ENCODE measurements at regions not wholly inside any gene's neighbourhood (a gene's known extent, or its start where the extent isn't known, plus 50 kb on each side); places are given as distances from the start of the nearest gene placed in this dataset.

- CTCF ChIA-PET = no interaction called here
- H3K4me1 ChIP-seq = no peaks in the 10 kb centered on the region
- ATAC-seq = no peak
Observed at GRCh38 chr6:80940571-80940970, 811.9 kb downstream of the TENT5A start.

DNA sequence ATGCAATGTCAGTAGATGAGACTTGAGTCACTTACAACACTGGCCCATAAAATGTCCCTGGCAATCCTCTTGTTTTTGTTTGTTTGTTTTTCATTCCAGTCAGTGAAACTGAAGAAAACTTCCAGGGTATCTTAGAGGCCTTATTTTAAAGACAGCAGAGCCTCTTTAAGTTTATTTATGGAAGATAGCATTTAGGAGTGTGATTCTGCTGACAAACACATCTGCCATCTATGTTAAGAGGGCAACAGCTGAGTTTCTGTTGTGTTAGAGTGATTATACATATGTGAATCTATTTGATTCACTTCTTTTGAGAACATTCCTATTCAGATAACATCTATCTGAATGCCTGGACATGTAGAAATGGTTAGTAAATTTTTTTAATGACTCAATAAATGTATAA, 812.6 kb downstream of the TENT5A start:
- Histone ChIP-seq H3K9me3 (no peaks in the 10 kb centered on the region), H3K27ac (no peak overlapping the region), H3K4me3 (no peak overlapping the region), H3K4me2 (no peak overlapping the region), H3K4me1 (no peaks in the 10 kb centered on the region)
- ATAC-seq (no peak), FAIRE-seq (no peak), DNase-seq (ENCODE audit: low read depth in 1 of 2, low spot score in 1 of 2) (no peak)
- TF ChIP-seq CHD4 (IDR thresholded peaks at IDR 0.05; ENCODE audit: borderline replicate concordance) = no peak
- POLR2A ChIA-PET = no interaction called here
- CTCF ChIA-PET = no interaction called here

More at GRCh38 chr6:80940571-80940970, 811.9 kb downstream of the TENT5A start:
- DNase-seq (ENCODE audit: low read depth in 1 of 2, low spot score in 1 of 2) = no peak
- POLR2A ChIA-PET = no interaction called here
- no peak for TF ChIP-seq HMGXB4 (CRISPR knock-in tag; IDR thresholded peaks at IDR 0.05; ENCODE audit: borderline replicate concordance)
- WGBS (ENCODE audit: missing lambda C conversion rate) = 11% methylated on average over 1 of the region's 1 CpG
- Histone ChIP-seq H3K4me2 (no peak overlapping the region), H3K9me3 (no peaks in the 10 kb centered on the region), H3K27ac (no peak overlapping the region), H3K4me3 (no peak overlapping the region)
- no peak for FAIRE-seq

DNA sequence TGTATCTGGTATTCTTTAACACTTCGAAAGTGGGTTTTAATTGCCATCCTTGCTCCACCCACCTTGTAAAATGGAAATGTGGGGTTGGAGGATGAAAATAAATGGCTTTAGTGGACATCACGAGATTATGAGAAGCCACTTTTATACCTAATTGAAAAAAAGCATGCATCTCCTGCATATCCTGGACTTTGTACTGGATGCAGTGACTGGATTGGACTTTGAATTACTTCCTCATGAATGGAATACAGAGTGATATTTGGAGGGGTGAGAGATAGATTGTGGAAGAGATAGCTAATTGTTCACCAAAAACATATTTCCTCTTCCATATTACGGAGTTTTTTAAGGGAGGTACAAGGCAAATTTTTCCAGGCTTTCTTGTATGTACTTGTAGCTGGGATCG, 813.0 kb downstream of the TENT5A start:
- no peak overlapping the region for H3K4me2 ChIP-seq
- TF ChIP-seq CHD2 (IDR thresholded peaks at IDR 0.05; ENCODE audit: low read length, partially characterized antibody) = no peak
- no peak for TF ChIP-seq POLR2A (IDR thresholded peaks at IDR 0.05; ENCODE audit: low read length)
- no peak for TF ChIP-seq PHF8 (IDR thresholded peaks at IDR 0.05; ENCODE audit: borderline replicate concordance, low read depth)
- no peak for TF ChIP-seq EHMT2 (IDR thresholded peaks at IDR 0.05; ENCODE audit: low read depth)
- no peak for TF ChIP-seq CTCF (IDR thresholded peaks at IDR 0.05)
- TF ChIP-seq CEBPB (IDR thresholded peaks at IDR 0.05) = no peak
- TF ChIP-seq KDM5A (IDR thresholded peaks at IDR 0.05) = no peak
- no peak for TF ChIP-seq ZC3H11A (IDR thresholded peaks at IDR 0.05)
- no peak for TF ChIP-seq MAX (IDR thresholded peaks at IDR 0.05)
- TF ChIP-seq PBX3 (IDR thresholded peaks at IDR 0.05) = no peak
- TF ChIP-seq ESRRA (IDR thresholded peaks at IDR 0.05; ENCODE audit: borderline replicate concordance, low read length) = no peak
- TF ChIP-seq NFE2L2 (conservative IDR thresholded peaks at IDR 0.05; ENCODE audit: low read length) = no peak
- TF ChIP-seq TFCP2L1 (CRISPR knock-in tag; IDR thresholded peaks at IDR 0.05) = no peak
- no peak for TF ChIP-seq POLR2AphosphoS2 (conservative IDR thresholded peaks at IDR 0.05; ENCODE audit: low read length)
- no peak for TF ChIP-seq HOXB13 (CRISPR knock-in tag; IDR thresholded peaks at IDR 0.05; ENCODE audit: low read depth)
- no peaks in the 10 kb centered on the region for H3K4me1 ChIP-seq
- no peak overlapping the region for H3K27ac ChIP-seq
- FAIRE-seq (no peak), ATAC-seq (no peak), DNase-seq (ENCODE audit: low read depth in 1 of 2, low spot score in 1 of 2) (no peak)
- no peaks in the 10 kb centered on the region for H3K9me3 ChIP-seq
- ChIA-PET CTCF (no interaction called here), POLR2A (no interaction called here)
- WGBS (ENCODE audit: missing lambda C conversion rate) = 19% methylated on average over 4 of the region's 4 CpGs
- no peak overlapping the region for H3K4me3 ChIP-seq

DNA sequence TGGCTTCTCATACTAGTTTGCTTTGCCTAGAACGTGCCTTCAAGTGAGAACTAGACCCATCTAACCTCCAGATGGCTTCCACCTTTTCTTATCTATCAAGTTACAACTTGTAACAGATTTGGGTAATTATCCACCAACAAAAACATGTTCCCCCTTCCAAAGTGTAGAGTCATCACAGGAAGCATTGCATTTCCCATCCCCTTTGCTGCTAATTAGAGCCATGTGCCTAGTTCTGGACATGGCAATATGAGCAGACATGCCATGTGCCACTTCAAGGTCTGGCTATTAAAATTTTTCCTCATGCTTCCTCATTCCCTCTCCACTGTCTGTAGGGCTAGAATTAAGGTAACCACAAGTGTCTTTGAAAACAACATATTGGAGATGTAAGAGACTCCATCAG, 814.4 kb downstream of the TENT5A start:
- Histone ChIP-seq H3K4me1 (no peaks in the 10 kb centered on the region), H3K4me2 (no peak overlapping the region), H3K27ac (no peak overlapping the region), H3K9me3 (no peaks in the 10 kb centered on the region), H3K4me3 (no peak overlapping the region)
- FAIRE-seq (no peak), ATAC-seq (no peak), DNase-seq (ENCODE audit: low read depth in 1 of 2, low spot score in 1 of 2) (no peak)
- ChIA-PET CTCF (no interaction called here), POLR2A (no interaction called here)
- WGBS (ENCODE audit: missing lambda C conversion rate) = 0% methylated on average over 1 of the region's 1 CpG
- TF ChIP-seq ZC3H11A (IDR thresholded peaks at IDR 0.05) (no peak), RAD21 (conservative IDR thresholded peaks at IDR 0.05 in 1 of 2, IDR thresholded peaks at IDR 0.05 in 1 of 2) (no peak), FOSL2 (IDR thresholded peaks at IDR 0.05) (no peak), FOSL2 (CRISPR knock-in tag; IDR thresholded peaks at IDR 0.05) (no peak), RFX5 (IDR thresholded peaks at IDR 0.05) (no peak), CBX8 (IDR thresholded peaks at IDR 0.05) (no peak), PHF8 (IDR thresholded peaks at IDR 0.05; ENCODE audit: borderline replicate concordance, low read depth) (no peak), RCOR1 (IDR thresholded peaks at IDR 0.05; ENCODE audit: low read depth, low read length) (no peak), HOXB5 (CRISPR knock-in tag; IDR thresholded peaks at IDR 0.05) (no peak), HOXA7 (CRISPR knock-in tag; IDR thresholded peaks at IDR 0.05) (no peak), EP300 (IDR thresholded peaks at IDR 0.05) (no peak), EHMT2 (IDR thresholded peaks at IDR 0.05; ENCODE audit: low read depth) (no peak), RNF2 (IDR thresholded peaks at IDR 0.05; ENCODE audit: borderline replicate concordance, low read depth) (no peak)
- TF ChIP-seq, protein P1, sequence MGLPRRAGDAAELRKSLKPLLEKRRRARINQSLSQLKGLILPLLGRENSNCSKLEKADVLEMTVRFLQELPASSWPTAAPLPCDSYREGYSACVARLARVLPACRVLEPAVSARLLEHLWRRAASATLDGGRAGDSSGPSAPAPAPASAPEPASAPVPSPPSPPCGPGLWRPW (IDR thresholded peaks at IDR 0.05) = no peak
- TF ChIP-seq, protein P2, sequence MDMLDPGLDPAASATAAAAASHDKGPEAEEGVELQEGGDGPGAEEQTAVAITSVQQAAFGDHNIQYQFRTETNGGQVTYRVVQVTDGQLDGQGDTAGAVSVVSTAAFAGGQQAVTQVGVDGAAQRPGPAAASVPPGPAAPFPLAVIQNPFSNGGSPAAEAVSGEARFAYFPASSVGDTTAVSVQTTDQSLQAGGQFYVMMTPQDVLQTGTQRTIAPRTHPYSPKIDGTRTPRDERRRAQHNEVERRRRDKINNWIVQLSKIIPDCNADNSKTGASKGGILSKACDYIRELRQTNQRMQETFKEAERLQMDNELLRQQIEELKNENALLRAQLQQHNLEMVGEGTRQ (IDR thresholded peaks at IDR 0.05) = no peak
